Trophoblast cell (in vitro differentiated cells and primary cell): ENCODE measurements at regions not wholly inside any gene's neighbourhood (a gene's known extent, or its start where the extent isn't known, plus 50 kb on each side); places are given as distances from the start of the nearest gene placed in this dataset.

ENCODE experiments used
- DNase-seq, 2 donors: peaks; one replicate each; pipeline ENCODE4 v3.0.0-alpha.2; 2016
- H2AFZ ChIP-seq: 2 replicates; pipeline ENCODE4 v1.6.1; 2013; ENCODE audit warnings: low read length, moderate library complexity, mild to moderate bottlenecking; ENCODE audit not compliant: insufficient read depth, poor library complexity
- H2AK5ac ChIP-seq: 2 replicates; pipeline ENCODE4 v1.6.1; 2013; ENCODE audit warnings: mild to moderate bottlenecking, low read length
- H2BK120ac ChIP-seq: 2 replicates; pipeline ENCODE4 v1.6.1; 2013; ENCODE audit warnings: low read length, mild to moderate bottlenecking, moderate library complexity; ENCODE audit not compliant: insufficient read depth, poor library complexity
- H2BK12ac ChIP-seq: 2 replicates; pipeline ENCODE4 v1.6.1; 2013; ENCODE audit warnings: mild to moderate bottlenecking, low read length, moderate library complexity
- H2BK5ac ChIP-seq: 2 replicates; pipeline ENCODE4 v1.6.1; 2013; ENCODE audit warnings: low read length, low read depth, moderate library complexity, mild to moderate bottlenecking; ENCODE audit not compliant: poor library complexity
- H3K14ac ChIP-seq: 2 replicates; pipeline ENCODE4 v1.6.1; 2013; ENCODE audit warnings: mild to moderate bottlenecking, low read length
- H3K18ac ChIP-seq: 2 replicates; pipeline ENCODE4 v1.6.1; 2013; ENCODE audit warnings: mild to moderate bottlenecking, low read length
- H3K23ac ChIP-seq: 2 replicates; pipeline ENCODE4 v1.6.1; 2013; ENCODE audit warnings: low read length
- H3K27ac ChIP-seq: 2 replicates; pipeline ENCODE4 v1.5.1; 2013; ENCODE audit warnings: low read depth, mild to moderate bottlenecking, inconsistent platforms, low read length, moderate library complexity
- H3K27me3 ChIP-seq: 2 replicates; pipeline ENCODE4 v1.6.1; 2013; ENCODE audit warnings: inconsistent platforms, mild to moderate bottlenecking, low read length, moderate library complexity; ENCODE audit not compliant: insufficient read depth
- H3K36me3 ChIP-seq, 2 experiments: 1 replicate in 1 of 2; 2 replicates in 1 of 2; pipeline ENCODE4 v1.6.1; 2013; ENCODE audit warnings: low read length in 2 of 2, mild to moderate bottlenecking in 2 of 2, moderate library complexity in 1 of 2; ENCODE audit not compliant: insufficient read depth in 2 of 2, control insufficient read depth in 1 of 2
- H3K4ac ChIP-seq: 2 replicates; pipeline ENCODE4 v1.6.1; 2013; ENCODE audit warnings: low read depth, mild to moderate bottlenecking, low read length, moderate library complexity
- H3K4me1 ChIP-seq, 2 experiments: 1 replicate in 1 of 2; 2 replicates in 1 of 2; pipeline ENCODE4 v1.6.1; 2013; ENCODE audit warnings: low read length in 2 of 2, mild to moderate bottlenecking in 2 of 2, moderate library complexity in 1 of 2; ENCODE audit not compliant: insufficient read depth in 2 of 2, control insufficient read depth in 1 of 2
- H3K4me2 ChIP-seq: 2 replicates; pipeline ENCODE4 v1.6.1; 2013; ENCODE audit warnings: inconsistent platforms, mild to moderate bottlenecking, low read length, moderate library complexity
- H3K4me3 ChIP-seq: 2 replicates; pipeline ENCODE4 v1.5.1; 2013; ENCODE audit warnings: mild to moderate bottlenecking, low read depth, low read length, inconsistent platforms
- H3K79me1 ChIP-seq: one replicate; pipeline ENCODE4 v1.6.1; 2013; ENCODE audit warnings: low read length
- H3K79me2 ChIP-seq: 2 replicates; pipeline ENCODE4 v1.6.1; 2013; ENCODE audit warnings: low read length, mild to moderate bottlenecking; ENCODE audit not compliant: control insufficient read depth, insufficient read depth, poor library complexity
- H3K9ac ChIP-seq: 2 replicates; pipeline ENCODE4 v1.6.1; 2013; ENCODE audit warnings: mild to moderate bottlenecking, low read length
- H3K9me3 ChIP-seq: 2 replicates; pipeline ENCODE4 v1.6.1; 2013; ENCODE audit warnings: low read depth, mild to moderate bottlenecking, control low read depth, inconsistent platforms, low read length; ENCODE audit not compliant: insufficient read depth
- H4K12ac ChIP-seq: 2 replicates; pipeline ENCODE4 v1.6.1; 2013; ENCODE audit warnings: low read depth, mild to moderate bottlenecking, low read length, moderate library complexity
- H4K8ac ChIP-seq: 2 replicates; pipeline ENCODE4 v1.6.1; 2013; ENCODE audit warnings: low read depth, mild to moderate bottlenecking, low read length, moderate library complexity
- H4K91ac ChIP-seq: one replicate; pipeline ENCODE4 v1.6.1; 2013; ENCODE audit warnings: low read depth, mild to moderate bottlenecking, low read length, moderate library complexity
- WGBS: extraction: QIAGEN DNeasy Blood & Tissue Kit; methylation state at CpG from one replicate; pipeline ENCODE4 v1.1.7; 2013; ENCODE audit warnings: missing lambda C conversion rate; ENCODE audit not compliant: insufficient read length, insufficient coverage; ENCODE audit errors: extremely low coverage; 5-methylcytosine and 5-hydroxymethylcytosine counted together

- Histone ChIP-seq H2BK120ac (no peak overlapping the region), H3K9me3 (no peaks in the 10 kb centered on the region), H4K12ac (no peak overlapping the region), H4K91ac (no peak overlapping the region), H3K14ac (no peak overlapping the region), H3K4ac (no peak overlapping the region), H2BK12ac (no peak overlapping the region), H3K27ac (no peak overlapping the region), H2BK5ac (no peak overlapping the region), H3K79me1 (no peaks in the 10 kb centered on the region), H3K27me3 (no peaks in the 10 kb centered on the region), H3K23ac (no peak overlapping the region), H3K79me2 (no peaks in the 10 kb centered on the region), H4K8ac (no peak overlapping the region), H3K36me3 (no peaks in the 10 kb centered on the region), H3K4me3 (no peak overlapping the region), H3K4me2 (no peak overlapping the region), H2AK5ac (no peak overlapping the region), H2AFZ (no peak overlapping the region), H3K18ac (no peak overlapping the region), H3K9ac (no peak overlapping the region), H3K4me1 (no peaks in the 10 kb centered on the region)
- DNase-seq = no peak
- WGBS = no CpG with 5 or more reads among the region's 10 CpGs
Observed at GRCh38 chr6:167509853-167510220, 185.0 kb downstream of the TTLL2 start.

- Histone ChIP-seq H3K18ac (no peak overlapping the region), H3K4me3 (no peak overlapping the region), H4K91ac (no peak overlapping the region), H3K27ac (no peak overlapping the region), H3K4me1 (no peaks in the 10 kb centered on the region), H3K9ac (no peak overlapping the region), H3K4me2 (no peak overlapping the region), H3K23ac (no peak overlapping the region), H2AFZ (no peak overlapping the region), H3K79me1 (no peaks in the 10 kb centered on the region), H2BK120ac (no peak overlapping the region), H3K27me3 (no peaks in the 10 kb centered on the region), H2BK5ac (no peak overlapping the region), H3K9me3 (no peaks in the 10 kb centered on the region), H2BK12ac (no peak overlapping the region), H4K8ac (no peak overlapping the region), H3K79me2 (no peaks in the 10 kb centered on the region), H2AK5ac (no peak overlapping the region), H3K36me3 (no peaks in the 10 kb centered on the region), H3K4ac (no peak overlapping the region), H3K14ac (no peak overlapping the region), H4K12ac (no peak overlapping the region)
- DNase-seq = no peak
- WGBS = no CpG with 5 or more reads among the region's 11 CpGs
Observed at GRCh38 chr6:167510648-167511047, 185.8 kb downstream of the TTLL2 start.

DNA sequence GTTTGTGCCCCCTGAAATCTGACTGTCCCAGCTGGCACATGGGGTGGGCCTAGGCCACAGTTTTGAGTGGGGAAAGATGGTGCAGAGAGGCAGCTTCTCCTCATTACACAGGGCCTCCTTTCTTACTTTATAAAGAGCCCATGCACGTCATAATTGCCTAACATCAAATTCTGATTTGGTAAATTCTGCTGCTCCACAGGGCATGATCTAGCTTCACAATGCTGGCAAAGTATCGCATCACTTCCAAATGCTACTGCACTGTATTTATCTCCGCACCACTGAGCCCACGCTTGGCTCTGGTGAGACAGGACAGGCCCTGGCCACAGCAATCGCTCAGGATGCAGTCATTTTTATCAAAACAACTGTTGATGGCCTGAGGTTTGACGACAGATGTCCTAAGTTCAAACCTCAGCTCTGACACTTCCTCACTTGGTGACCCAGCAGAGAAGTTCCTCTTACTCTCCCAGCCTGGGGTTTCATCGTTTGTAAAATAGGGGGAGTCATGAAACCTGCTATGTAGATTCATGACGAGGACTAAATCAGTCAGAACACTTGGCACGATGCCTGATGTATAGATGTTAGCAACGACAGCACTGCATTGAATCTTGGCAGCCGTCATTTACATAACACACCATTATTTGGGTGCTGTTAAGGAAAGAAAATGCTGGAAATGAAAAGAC is 187.9 kb downstream of the TTLL2 start:
- H3K4ac ChIP-seq = no peak overlapping the region
- no peaks in the 10 kb centered on the region for H3K79me1 ChIP-seq
- no peak for DNase-seq
- H3K23ac ChIP-seq = no peak overlapping the region
- H3K27me3 ChIP-seq = no peaks in the 10 kb centered on the region
- no peak overlapping the region for H4K91ac ChIP-seq
- no peak overlapping the region for H2BK120ac ChIP-seq
- H4K8ac ChIP-seq = no peak overlapping the region
- H3K36me3 ChIP-seq = no peaks in the 10 kb centered on the region
- H3K4me1 ChIP-seq = no peaks in the 10 kb centered on the region
- H3K4me2 ChIP-seq = no peak overlapping the region
- H2BK12ac ChIP-seq = no peak overlapping the region
- H3K79me2 ChIP-seq = no peaks in the 10 kb centered on the region
- no peak overlapping the region for H3K4me3 ChIP-seq
- H3K27ac ChIP-seq = no peak overlapping the region
- H3K9ac ChIP-seq = no peak overlapping the region
- H2AK5ac ChIP-seq = no peak overlapping the region
- no peak overlapping the region for H2AFZ ChIP-seq
- no CpG with 5 or more reads among the region's 11 CpGs for WGBS
- no peaks in the 10 kb centered on the region for H3K9me3 ChIP-seq
- H3K18ac ChIP-seq = no peak overlapping the region
- H4K12ac ChIP-seq = no peak overlapping the region
- H3K14ac ChIP-seq = no peak overlapping the region
- no peak overlapping the region for H2BK5ac ChIP-seq

- no peaks in the 10 kb centered on the region for H3K9me3 ChIP-seq
- WGBS = no CpG with 5 or more reads among the region's 9 CpGs
- DNase-seq = no peak
- H3K79me2 ChIP-seq = no peaks in the 10 kb centered on the region
- no peak overlapping the region for H3K4ac ChIP-seq
- H3K4me2 ChIP-seq = no peak overlapping the region
- H3K9ac ChIP-seq = no peak overlapping the region
- no peak overlapping the region for H3K18ac ChIP-seq
- H4K91ac ChIP-seq = no peak overlapping the region
- no peaks in the 10 kb centered on the region for H3K36me3 ChIP-seq
- no peaks in the 10 kb centered on the region for H3K27me3 ChIP-seq
- no peak overlapping the region for H4K8ac ChIP-seq
- H3K4me3 ChIP-seq = no peak overlapping the region
- no peaks in the 10 kb centered on the region for H3K79me1 ChIP-seq
- H4K12ac ChIP-seq = no peak overlapping the region
- no peak overlapping the region for H3K27ac ChIP-seq
- no peak overlapping the region for H2AFZ ChIP-seq
- H2AK5ac ChIP-seq = no peak overlapping the region
- H3K4me1 ChIP-seq = no peaks in the 10 kb centered on the region
- H3K23ac ChIP-seq = no peak overlapping the region
- H2BK12ac ChIP-seq = no peak overlapping the region
- no peak overlapping the region for H2BK5ac ChIP-seq
- H2BK120ac ChIP-seq = no peak overlapping the region
- no peak overlapping the region for H3K14ac ChIP-seq
Observed at GRCh38 chr6:167513778-167514177, 188.9 kb downstream of the TTLL2 start.
